ENCODE measurements at regions not wholly inside any gene's neighbourhood (a gene's known extent, or its start where the extent isn't known, plus 50 kb on each side); places are given as distances from the start of the nearest gene placed in this dataset.

DNA sequence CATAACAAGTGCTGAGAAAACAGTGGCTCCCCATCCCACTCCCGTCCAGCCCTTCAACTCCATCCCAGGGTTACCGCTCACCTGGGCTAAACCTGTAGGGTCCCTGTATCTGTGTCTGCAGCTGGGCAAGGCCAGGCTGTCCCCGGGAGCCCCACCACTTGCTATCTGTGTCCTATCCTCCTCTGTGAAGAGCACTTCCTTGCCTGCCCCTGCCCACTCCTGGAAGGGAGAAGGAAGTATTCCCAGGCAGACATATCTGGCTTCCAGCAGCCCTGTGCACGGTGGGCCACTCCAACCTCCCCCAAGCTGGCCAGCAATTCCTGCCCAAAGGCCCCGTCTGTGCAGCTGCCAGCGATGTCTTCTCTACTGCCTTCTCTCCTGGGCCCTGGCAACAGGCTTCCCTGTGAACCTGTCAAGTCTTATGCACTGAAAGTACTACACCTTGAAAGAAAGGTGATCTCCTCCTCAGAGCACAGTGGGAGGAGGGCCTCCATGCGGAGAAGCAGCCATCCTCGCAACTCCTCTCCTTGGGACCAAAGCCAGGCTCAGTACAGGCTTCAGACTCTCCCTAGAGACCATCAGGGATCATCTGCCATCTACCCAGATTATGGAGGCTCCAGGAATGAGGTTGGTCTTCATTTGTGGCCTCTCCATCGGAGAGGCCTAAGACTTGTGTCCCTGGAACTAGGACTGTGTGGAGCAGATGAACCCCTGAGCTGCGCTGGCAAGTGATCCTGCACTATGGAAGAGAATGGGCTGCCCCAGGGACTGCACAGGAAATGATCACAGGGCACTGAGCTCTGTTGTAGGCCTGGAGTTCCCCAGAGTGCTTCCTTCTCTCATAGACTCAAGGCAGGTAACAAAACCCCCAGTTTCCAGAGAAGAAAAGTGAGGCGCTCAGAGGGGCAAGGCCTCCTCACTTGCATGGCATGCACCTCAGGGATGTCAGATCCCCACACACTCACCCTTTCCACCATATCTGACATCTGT, 663.6 kb downstream of the BCL11B start:
- ATAC-seq (ENCODE audit: low read depth), result no peak
- Histone ChIP-seq H3K23ac (ENCODE audit: low read depth, low read length) (no peak overlapping the region), H3K18ac (ENCODE audit: low read depth, low read length) (no peak overlapping the region), H3K9me3 (ENCODE audit: control insufficient read depth, insufficient read depth, low read length) (peaks cover 45% of the 10 kb centered on the region), H4K91ac (ENCODE audit: insufficient read depth, low read depth, low read length) (no peak overlapping the region), H2BK15ac (ENCODE audit: low read depth, low read length) (no peak overlapping the region), H3K4me2 (ENCODE audit: low read depth, low read length) (no peak overlapping the region), H3K9me1 (ENCODE audit: insufficient read depth, low read length) (no peaks in the 10 kb centered on the region), H3K56ac (ENCODE audit: extremely low read depth, insufficient read depth, low read length) (no peak overlapping the region), H2AFZ (replicated peaks; ENCODE audit: low read length, poor library complexity) (no peak overlapping the region), H3K36me3 (ENCODE audit: control insufficient read depth, insufficient read depth, low read length) (no peaks in the 10 kb centered on the region), H4K20me1 (ENCODE audit: insufficient read depth, low read length) (no peaks in the 10 kb centered on the region), H4K5ac (ENCODE audit: low read depth, low read length) (no peak overlapping the region), H4K8ac (ENCODE audit: low read depth in 2 of 2, low read length in 2 of 2) (no peak overlapping the region), H3K4me3 (ENCODE audit: insufficient read depth, low read depth, low read length) (no peak overlapping the region), H3K4ac (ENCODE audit: low read depth, low read length) (no peak overlapping the region), H3K14ac (replicated peaks; ENCODE audit: low read depth, low read length) (no peak overlapping the region), H2BK20ac (ENCODE audit: low read depth, low read length) (no peak overlapping the region), H2AK9ac (replicated peaks; ENCODE audit: low read depth, low read length, poor library complexity) (peak overlapping the region; percentile 13), H2BK120ac (ENCODE audit: low read depth, low read length) (no peak overlapping the region), H3K4me1 (ENCODE audit: control insufficient read depth, insufficient read depth, low read length) (no peaks in the 10 kb centered on the region), H3K79me1 (ENCODE audit: low read depth in 1 of 2, low read length in 2 of 2) (no peaks in the 10 kb centered on the region), H3K27me3 (ENCODE audit: control insufficient read depth, insufficient read depth, low read length) (no peaks in the 10 kb centered on the region), H3K27ac (ENCODE audit: insufficient read depth, low read length) (no peak overlapping the region), H2BK5ac (ENCODE audit: low read depth, low read length, poor library complexity, severe bottlenecking) (no peak overlapping the region), H2AK5ac (ENCODE audit: low read depth, low read length) (no peak overlapping the region), H3K9ac (ENCODE audit: low read depth, low read length) (no peak overlapping the region)
- DNase-seq, result no peak
- no TSS peak for BruUV-seq (replicated peaks)
- intact Hi-C loops (cut with micrococcal nuclease) (no loop called here), in situ Hi-C loops (cut with MboI; ENCODE audit: low sequenced_read_pairs) (no loop called here), dilution Hi-C loops (cut with HindIII; ENCODE audit: low sequenced_read_pairs, unreplicated experiment) (no loop called here)
- ChIA-PET POLR2A (ENCODE audit: unreplicated experiment) (no interaction called here), CTCF (no interaction called here)
- TF ChIP-seq RAD21 (IDR thresholded peaks at IDR 0.05; ENCODE audit: low read length), result no peak
- TF ChIP-seq, protein P1, sequence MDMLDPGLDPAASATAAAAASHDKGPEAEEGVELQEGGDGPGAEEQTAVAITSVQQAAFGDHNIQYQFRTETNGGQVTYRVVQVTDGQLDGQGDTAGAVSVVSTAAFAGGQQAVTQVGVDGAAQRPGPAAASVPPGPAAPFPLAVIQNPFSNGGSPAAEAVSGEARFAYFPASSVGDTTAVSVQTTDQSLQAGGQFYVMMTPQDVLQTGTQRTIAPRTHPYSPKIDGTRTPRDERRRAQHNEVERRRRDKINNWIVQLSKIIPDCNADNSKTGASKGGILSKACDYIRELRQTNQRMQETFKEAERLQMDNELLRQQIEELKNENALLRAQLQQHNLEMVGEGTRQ (IDR thresholded peaks at IDR 0.05; ENCODE audit: low read depth, low read length), result no peak
- TF ChIP-seq MXI1 (IDR thresholded peaks at IDR 0.05; ENCODE audit: borderline replicate concordance, low read depth, low read length), result no peak
- TF ChIP-seq NFE2L2 (IDR thresholded peaks at IDR 0.05; ENCODE audit: low read depth, low read length), result no peak
- no peak for TF ChIP-seq MAFK (IDR thresholded peaks at IDR 0.05; ENCODE audit: low read depth, low read length)
- TF ChIP-seq SMC3 (IDR thresholded peaks at IDR 0.05; ENCODE audit: low read depth, low read length), result no peak
- TF ChIP-seq POLR2A (IDR thresholded peaks at IDR 0.05; ENCODE audit: low read depth, low read length), result no peak
- no peak for TF ChIP-seq RCOR1 (IDR thresholded peaks at IDR 0.05; ENCODE audit: insufficient replicate concordance, low read length)
- no peak for TF ChIP-seq BHLHE40 (IDR thresholded peaks at IDR 0.05; ENCODE audit: low read depth, low read length)
- no peak for TF ChIP-seq MAZ (IDR thresholded peaks at IDR 0.05; ENCODE audit: borderline replicate concordance, low read depth, low read length)
- 23% methylated on average over 2 of the region's 11 CpGs; no CpG with 5 or more reads in 1 of the 2 experiments for WGBS, 2 experiments (ENCODE audit: extremely low coverage in 2 of 2, insufficient read length in 1 of 2)

All from IMR-90 (cell line).